ENCODE measurements at regions not wholly inside any gene's neighbourhood (a gene's known extent, or its start where the extent isn't known, plus 50 kb on each side); places are given as distances from the start of the nearest gene placed in this dataset.

GRCh38 chrX:43525901-43526610 lies 130.0 kb upstream of the MAOA start:
- TF ChIP-seq CTCF (conservative IDR thresholded peaks at IDR 0.05 in 1 of 2, IDR thresholded peaks at IDR 0.05 in 1 of 2; ENCODE audit: low read depth in 1 of 2, low read length in 2 of 2) (no peak), EZH2 (IDR thresholded peaks at IDR 0.05; ENCODE audit: low read length, missing control alignments) (no peak)
